HepG2 (cell line): ENCODE measurements at regions not wholly inside any gene's neighbourhood (a gene's known extent, or its start where the extent isn't known, plus 50 kb on each side); places are given as distances from the start of the nearest gene placed in this dataset.

Experiments used
- ATAC-seq: fragments of 200-7000 bp; cut with Tn5 transposase; 3 replicates; pipeline ENCODE4 v1.9.1; 2020; ENCODE audit warnings: mild to moderate bottlenecking, moderate library complexity
- BruUV-seq: library from RNA; stranded (reverse); fragments of 400-500 nt; replicated peaks from 2 replicates; lab custom pipeline; 2021; lab: Mats Ljungman, UMichigan
- CTCF ChIA-PET: fragments of 300-600 bp; formaldehyde crosslinking; extraction: SDS; loops from one replicate; lab custom pipeline; 2021; ENCODE audit warnings: low total read pairs, inconsistent platforms, low intra/inter-chr PET ratio; lab: Yijun Ruan, JAX
- POLR2A ChIA-PET: fragments of 350-600 bp; sonication (Branson Sonifier 250); formaldehyde crosslinking; loops from one replicate; lab custom pipeline; 2020; ENCODE audit warnings: antibody characterized with exemption, inconsistent platforms; lab: Yijun Ruan, JAX
- DNase-seq: peaks from one replicate; pipeline ENCODE4 v3.0.0-alpha.2; 2015; ENCODE audit warnings: low spot score
- FAIRE-seq: peaks from 3 replicates; lab custom pipeline; 2011; peaks lifted over from hg19 to GRCh38; lab: Jason Lieb, UNC
- H2AFZ ChIP-seq: one replicate; pipeline ENCODE4 v1.6.1; 2011; ENCODE audit warnings: low read length, inconsistent platforms
- H3K27ac ChIP-seq: fragments of 300-600 bp; 3 replicates; pipeline ENCODE4 v1.8.0; 2011; ENCODE audit warnings: mixed run types, mild to moderate bottlenecking, mixed read lengths, low read length, inconsistent platforms; ENCODE audit not compliant: insufficient read depth; ENCODE audit errors: extremely low read length
- H3K27me3 ChIP-seq, 2 experiments: fragments of 200-600 bp in 1 of 2; 2 replicates in 1 of 2; 3 replicates in 1 of 2; pipeline versions ENCODE4 v1.6.0 to v1.8.0; 2011; ENCODE audit warnings: low read length in 2 of 2, mild to moderate bottlenecking in 2 of 2, moderate library complexity in 2 of 2, inconsistent platforms in 1 of 2; ENCODE audit not compliant: insufficient read depth in 2 of 2, control insufficient read depth in 1 of 2
- H3K36me3 ChIP-seq, 2 experiments: fragments of 200-600 bp in 1 of 2; replicated peaks in 1 of 2; 2 replicates in 1 of 2; 3 replicates in 1 of 2; pipeline versions ENCODE4 v1.5.1 to v1.8.0; 2011; ENCODE audit warnings: low read length in 2 of 2, inconsistent platforms in 1 of 2; ENCODE audit not compliant: insufficient read depth in 2 of 2, control insufficient read depth in 1 of 2
- H3K4me1 ChIP-seq: 2 replicates; pipeline ENCODE4 v1.5.1; 2012; ENCODE audit warnings: low read length, inconsistent platforms; ENCODE audit not compliant: insufficient read depth
- H3K4me2 ChIP-seq: 2 replicates; pipeline ENCODE4 v1.6.0; 2011; ENCODE audit warnings: low read depth, low read length, inconsistent platforms
- H3K4me3 ChIP-seq, 3 experiments: fragments of 200-600 bp in 1 of 3; sonication (generic), shearing (Covaris generic) in 1 of 3; replicated peaks in 1 of 3; 2 replicates each; pipeline ENCODE4 v1.5.1; 2011 to 2016; ENCODE audit warnings: low read length in 3 of 3, inconsistent platforms in 2 of 3, low read depth in 2 of 3, mild to moderate bottlenecking in 2 of 3, control low read depth in 1 of 3, mixed read lengths in 1 of 3; ENCODE audit not compliant: insufficient read depth in 1 of 3
- H3K79me2 ChIP-seq: one replicate; pipeline ENCODE4 v1.6.1; 2011; ENCODE audit warnings: low read length, inconsistent platforms; ENCODE audit not compliant: insufficient read depth
- H3K9ac ChIP-seq: 2 replicates; pipeline ENCODE4 v1.6.0; 2011; ENCODE audit warnings: mild to moderate bottlenecking, low read depth, low read length, inconsistent platforms; ENCODE audit not compliant: insufficient read depth
- H3K9me3 ChIP-seq: 2 replicates; pipeline ENCODE4 v1.5.1; 2012; ENCODE audit warnings: mild to moderate bottlenecking, low read length
- H4K20me1 ChIP-seq: 2 replicates; pipeline ENCODE4 v1.6.0; 2011; ENCODE audit warnings: inconsistent platforms, mild to moderate bottlenecking, low read length, moderate library complexity; ENCODE audit not compliant: insufficient read depth
- ATF6 ChIP-seq: sonication (generic); formaldehyde crosslinking; conservative IDR thresholded peaks from 2 replicates; pipeline ENCODE4 v1.4.0; 2020; ENCODE audit warnings: missing genetic modification reagents
- ELF4 ChIP-seq: sonication (generic); formaldehyde crosslinking; IDR thresholded peaks from 2 replicates; pipeline ENCODE4 v1.5.0; 2020; ENCODE audit warnings: missing genetic modification reagents, mild to moderate bottlenecking, moderate library complexity, borderline replicate concordance
- MNT ChIP-seq: fragments of 450-650 bp; IDR thresholded peaks from 2 replicates; pipeline ENCODE4 v1.6.1; 2016
- MYNN ChIP-seq: sonication (generic); formaldehyde crosslinking; IDR thresholded peaks from 2 replicates; pipeline ENCODE4 v1.4.0; 2020; ENCODE audit warnings: mild to moderate bottlenecking, low read depth, missing genetic modification reagents
- ZKSCAN5 ChIP-seq: sonication (generic); formaldehyde crosslinking; IDR thresholded peaks from 2 replicates; pipeline ENCODE4 v1.5.1; 2020; ENCODE audit warnings: mild to moderate bottlenecking, missing genetic modification reagents
- ZMYM2 ChIP-seq: sonication (generic); formaldehyde crosslinking; IDR thresholded peaks from 2 replicates; pipeline ENCODE4 v1.8.0; 2022; ENCODE audit warnings: mild to moderate bottlenecking, missing genetic modification reagents
- ZNF232 ChIP-seq: sonication (generic); formaldehyde crosslinking; IDR thresholded peaks from 2 replicates; pipeline ENCODE4 v1.4.0; 2020; ENCODE audit warnings: missing genetic modification reagents, borderline replicate concordance
- ZNF354B ChIP-seq: sonication (generic); formaldehyde crosslinking; IDR thresholded peaks from 2 replicates; pipeline ENCODE4 v1.8.0; 2022; ENCODE audit warnings: mild to moderate bottlenecking, missing genetic modification reagents
- ZNF619 ChIP-seq: sonication (generic); formaldehyde crosslinking; IDR thresholded peaks from 2 replicates; pipeline ENCODE4 v1.4.0; 2020; ENCODE audit warnings: mild to moderate bottlenecking, missing genetic modification reagents
- ZNF703 ChIP-seq: sonication (generic); formaldehyde crosslinking; IDR thresholded peaks from 2 replicates; pipeline ENCODE4 v1.5.1; 2020; ENCODE audit warnings: missing genetic modification reagents, mild to moderate bottlenecking, moderate library complexity, borderline replicate concordance
- ZSCAN30 ChIP-seq: sonication (generic); formaldehyde crosslinking; IDR thresholded peaks from 2 replicates; pipeline ENCODE4 v1.5.0; 2020; ENCODE audit warnings: mild to moderate bottlenecking, missing genetic modification reagents
- WGBS: methylation state at CpG from one replicate; pipeline ENCODE4 v1.1.6; 2017; ENCODE audit warnings: low lambda C conversion rate; 5-methylcytosine and 5-hydroxymethylcytosine counted together
- in situ Hi-C: cut with HindIII; loops from 2 replicates; pipeline ENCODE4 v1.10.0; 2017; ENCODE audit warnings: low pct_unique_long_range_greater_than_20kb; ENCODE audit not compliant: extremely low pct_ligation_motif_present
- intact Hi-C: fragments of 100-400 bp; cut with micrococcal nuclease; formaldehyde crosslinking; loops from one replicate; pipeline ENCODE4 v1.10.0; 2022; ENCODE audit not compliant: unreplicated experiment
- TF ChIP-seq, protein P1 (sequence below): sonication (generic); formaldehyde crosslinking; IDR thresholded peaks from 2 replicates; pipeline ENCODE4 v1.8.0; 2022; ENCODE audit warnings: mild to moderate bottlenecking, missing genetic modification reagents, borderline replicate concordance
- TF ChIP-seq, protein P2 (sequence below): sonication (generic); formaldehyde crosslinking; IDR thresholded peaks from 2 replicates; pipeline ENCODE4 v1.8.1; 2023; ENCODE audit warnings: missing genetic modification reagents, inconsistent platforms, borderline replicate concordance
- TF ChIP-seq, protein P3 (sequence below), 2 experiments: sonication (generic) in 1 of 2; formaldehyde crosslinking in 1 of 2; IDR thresholded peaks; 2 replicates each; pipeline versions ENCODE4 v1.4.0 to v1.6.1; 2016 to 2020; ENCODE audit warnings: borderline replicate concordance in 1 of 2, low read depth in 1 of 2, mild to moderate bottlenecking in 1 of 2, missing genetic modification reagents in 1 of 2

- H2AFZ ChIP-seq = no peak overlapping the region
- in situ Hi-C loops = no loop called here
- no peaks in the 10 kb centered on the region for H3K79me2 ChIP-seq
- ATAC-seq (no peak), DNase-seq (no peak), FAIRE-seq (no peak)
- H3K36me3 ChIP-seq = no peaks in the 10 kb centered on the region
- no peak overlapping the region for H3K9ac ChIP-seq
- POLR2A ChIA-PET = no interaction called here
- no peak overlapping the region for H3K4me3 ChIP-seq
- CTCF ChIA-PET = no interaction called here
- no peak overlapping the region for H3K4me2 ChIP-seq
- H3K9me3 ChIP-seq = no peaks in the 10 kb centered on the region
- no peaks in the 10 kb centered on the region for H3K4me1 ChIP-seq
- H3K27me3 ChIP-seq = no peaks in the 10 kb centered on the region
- intact Hi-C loops = no loop called here
- no peaks in the 10 kb centered on the region for H4K20me1 ChIP-seq
- no TSS peak for BruUV-seq
- no peak overlapping the region for H3K27ac ChIP-seq
- WGBS = 17% methylated on average over 3 of the region's 3 CpGs
- TF ChIP-seq ZSCAN30 (CRISPR knock-in tag) (no peak), ZMYM2 (CRISPR knock-in tag) (no peak), ZNF232 (CRISPR knock-in tag) (no peak), MYNN (CRISPR knock-in tag) (no peak), MNT (no peak), ZNF619 (no peak), ZNF703 (CRISPR knock-in tag) (no peak), ZNF354B (CRISPR knock-in tag) (no peak), ATF6 (no peak), ELF4 (CRISPR knock-in tag) (no peak), ZKSCAN5 (CRISPR knock-in tag) (no peak)
- TF ChIP-seq, protein P1, sequence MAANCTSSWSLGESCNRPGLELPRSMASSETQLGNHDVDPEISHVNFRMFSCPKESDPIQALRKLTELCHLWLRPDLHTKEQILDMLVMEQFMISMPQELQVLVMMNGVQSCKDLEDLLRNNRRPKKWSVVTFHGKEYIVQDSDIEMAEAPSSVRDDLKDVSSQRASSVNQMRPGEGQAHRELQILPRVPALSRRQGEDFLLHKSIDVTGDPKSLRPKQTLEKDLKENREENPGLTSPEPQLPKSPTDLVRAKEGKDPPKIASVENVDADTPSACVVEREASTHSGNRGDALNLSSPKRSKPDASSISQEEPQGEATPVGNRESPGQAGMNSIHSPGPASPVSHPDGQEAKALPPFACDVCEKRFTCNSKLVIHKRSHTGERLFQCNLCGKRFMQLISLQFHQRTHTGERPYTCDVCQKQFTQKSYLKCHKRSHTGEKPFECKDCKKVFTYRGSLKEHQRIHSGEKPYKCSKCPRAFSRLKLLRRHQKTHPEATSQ = no peak
- TF ChIP-seq, protein P2, sequence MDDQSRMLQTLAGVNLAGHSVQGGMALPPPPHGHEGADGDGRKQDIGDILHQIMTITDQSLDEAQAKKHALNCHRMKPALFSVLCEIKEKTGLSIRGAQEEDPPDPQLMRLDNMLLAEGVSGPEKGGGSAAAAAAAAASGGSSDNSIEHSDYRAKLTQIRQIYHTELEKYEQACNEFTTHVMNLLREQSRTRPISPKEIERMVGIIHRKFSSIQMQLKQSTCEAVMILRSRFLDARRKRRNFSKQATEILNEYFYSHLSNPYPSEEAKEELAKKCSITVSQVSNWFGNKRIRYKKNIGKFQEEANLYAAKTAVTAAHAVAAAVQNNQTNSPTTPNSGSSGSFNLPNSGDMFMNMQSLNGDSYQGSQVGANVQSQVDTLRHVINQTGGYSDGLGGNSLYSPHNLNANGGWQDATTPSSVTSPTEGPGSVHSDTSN = no peak
- TF ChIP-seq, protein P3, sequence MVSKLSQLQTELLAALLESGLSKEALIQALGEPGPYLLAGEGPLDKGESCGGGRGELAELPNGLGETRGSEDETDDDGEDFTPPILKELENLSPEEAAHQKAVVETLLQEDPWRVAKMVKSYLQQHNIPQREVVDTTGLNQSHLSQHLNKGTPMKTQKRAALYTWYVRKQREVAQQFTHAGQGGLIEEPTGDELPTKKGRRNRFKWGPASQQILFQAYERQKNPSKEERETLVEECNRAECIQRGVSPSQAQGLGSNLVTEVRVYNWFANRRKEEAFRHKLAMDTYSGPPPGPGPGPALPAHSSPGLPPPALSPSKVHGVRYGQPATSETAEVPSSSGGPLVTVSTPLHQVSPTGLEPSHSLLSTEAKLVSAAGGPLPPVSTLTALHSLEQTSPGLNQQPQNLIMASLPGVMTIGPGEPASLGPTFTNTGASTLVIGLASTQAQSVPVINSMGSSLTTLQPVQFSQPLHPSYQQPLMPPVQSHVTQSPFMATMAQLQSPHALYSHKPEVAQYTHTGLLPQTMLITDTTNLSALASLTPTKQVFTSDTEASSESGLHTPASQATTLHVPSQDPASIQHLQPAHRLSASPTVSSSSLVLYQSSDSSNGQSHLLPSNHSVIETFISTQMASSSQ (IDR thresholded peaks at IDR 0.05; ENCODE audit: low read depth) = no peak
- TF ChIP-seq, protein P3 (CRISPR knock-in tag; IDR thresholded peaks at IDR 0.05; ENCODE audit: borderline replicate concordance) = no peak
Observed at GRCh38 chr6:156406099-156406498, 371.1 kb upstream of the ARID1B start.
